ENCODE measurements at regions not wholly inside any gene's neighbourhood (a gene's known extent, or its start where the extent isn't known, plus 50 kb on each side); places are given as distances from the start of the nearest gene placed in this dataset.

DNA sequence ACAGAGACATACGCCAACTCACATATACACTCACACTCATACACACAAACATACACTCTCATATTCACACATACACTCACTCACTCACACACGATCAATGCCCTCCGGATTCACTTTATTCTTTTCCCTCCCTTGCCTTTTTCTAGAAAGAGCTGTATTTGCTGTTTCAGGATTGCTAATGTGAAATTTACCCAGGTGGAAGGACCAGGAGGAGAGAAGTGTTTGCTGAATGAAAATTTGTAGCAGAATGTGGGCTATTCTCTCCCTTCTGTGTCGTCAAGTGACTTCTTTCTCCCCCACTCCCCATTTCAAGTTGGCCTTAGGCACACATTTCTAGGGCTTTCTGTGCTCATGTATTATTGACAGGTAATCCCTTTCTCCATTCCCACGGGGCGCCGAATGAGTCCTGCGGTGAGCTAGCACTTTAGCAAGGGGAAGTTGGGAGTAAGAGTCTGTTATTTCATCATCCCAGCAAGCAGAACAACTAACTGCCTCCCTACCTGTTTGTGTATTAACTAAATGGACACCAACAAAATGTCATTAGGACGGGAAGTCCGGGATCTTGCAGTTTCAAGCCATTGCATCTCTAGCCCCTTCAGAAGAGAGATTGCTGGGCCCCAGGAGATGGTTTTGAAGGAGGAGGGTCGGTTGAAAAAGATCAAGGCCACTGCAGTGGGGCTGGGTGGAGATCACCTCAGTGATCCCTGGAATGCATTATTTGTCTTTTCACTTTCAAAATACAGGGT lies 97.1 kb upstream of the TAF11L2 start:
- TF ChIP-seq, protein P1, sequence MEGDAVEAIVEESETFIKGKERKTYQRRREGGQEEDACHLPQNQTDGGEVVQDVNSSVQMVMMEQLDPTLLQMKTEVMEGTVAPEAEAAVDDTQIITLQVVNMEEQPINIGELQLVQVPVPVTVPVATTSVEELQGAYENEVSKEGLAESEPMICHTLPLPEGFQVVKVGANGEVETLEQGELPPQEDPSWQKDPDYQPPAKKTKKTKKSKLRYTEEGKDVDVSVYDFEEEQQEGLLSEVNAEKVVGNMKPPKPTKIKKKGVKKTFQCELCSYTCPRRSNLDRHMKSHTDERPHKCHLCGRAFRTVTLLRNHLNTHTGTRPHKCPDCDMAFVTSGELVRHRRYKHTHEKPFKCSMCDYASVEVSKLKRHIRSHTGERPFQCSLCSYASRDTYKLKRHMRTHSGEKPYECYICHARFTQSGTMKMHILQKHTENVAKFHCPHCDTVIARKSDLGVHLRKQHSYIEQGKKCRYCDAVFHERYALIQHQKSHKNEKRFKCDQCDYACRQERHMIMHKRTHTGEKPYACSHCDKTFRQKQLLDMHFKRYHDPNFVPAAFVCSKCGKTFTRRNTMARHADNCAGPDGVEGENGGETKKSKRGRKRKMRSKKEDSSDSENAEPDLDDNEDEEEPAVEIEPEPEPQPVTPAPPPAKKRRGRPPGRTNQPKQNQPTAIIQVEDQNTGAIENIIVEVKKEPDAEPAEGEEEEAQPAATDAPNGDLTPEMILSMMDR (IDR thresholded peaks at IDR 0.05): no peak
- TF ChIP-seq EP300 (IDR thresholded peaks at IDR 0.05): no peak
- no peak for TF ChIP-seq POLR2A (IDR thresholded peaks at IDR 0.05)

All from tibial nerve (tissue), 4 donors.